K562 (cell line): ENCODE measurements at regions not wholly inside any gene's neighbourhood (a gene's known extent, or its start where the extent isn't known, plus 50 kb on each side); places are given as distances from the start of the nearest gene placed in this dataset.
"Not testable (repeated sequence)": the region's sequence is repeated elsewhere in the genome, so short reads cannot be mapped to it uniquely, and the experiment has no call there.

Source experiments
- CLOCK ChIP-seq: fragments of 250-450 bp; sonication (Bioruptor Pico); IDR thresholded peaks from 2 replicates; pipeline ENCODE4 v1.4.0; 2020; ENCODE audit warnings: mild to moderate bottlenecking, moderate library complexity, borderline replicate concordance
- CTCF ChIP-seq, 3 experiments: IDR thresholded peaks in 2 of 3; conservative IDR thresholded peaks in 1 of 3; 2 replicates each; pipeline ENCODE4 v1.5.1; 2011 to 2012; ENCODE audit warnings: low read length in 3 of 3, mild to moderate bottlenecking in 3 of 3, control low read depth in 2 of 3, improper control_type of control experiment in 1 of 3, inconsistent platforms in 1 of 3, low read depth in 1 of 3, mixed read lengths in 1 of 3, moderate library complexity in 1 of 3; ENCODE audit not compliant: insufficient read depth in 2 of 3
- ESRRA ChIP-seq: fragments of 450-650 bp; IDR thresholded peaks from 2 replicates; pipeline ENCODE4 v1.6.1; 2014; ENCODE audit warnings: low read depth, mild to moderate bottlenecking, moderate library complexity, borderline replicate concordance
- MXD1 ChIP-seq: fragments of 250-450 bp; sonication (Bioruptor Pico); IDR thresholded peaks from 2 replicates; pipeline ENCODE4 v1.8.0; 2021; ENCODE audit warnings: borderline replicate concordance, mild to moderate bottlenecking, moderate library complexity; ENCODE audit not compliant: poor library complexity, severe bottlenecking

GRCh38 chr2:87526258-87526657 is 221.6 kb upstream of the PLGLB2 start:
- TF ChIP-seq ESRRA; CLOCK; MXD1; CTCF (IDR thresholded peaks at IDR 0.05 in 2 of 3, conservative IDR thresholded peaks at IDR 0.05 in 1 of 3; ENCODE audit: insufficient read depth in 2 of 3, low read depth in 1 of 3, low read length in 3 of 3): not testable (repeated sequence)
